ENCODE measurements at regions not wholly inside any gene's neighbourhood (a gene's known extent, or its start where the extent isn't known, plus 50 kb on each side); places are given as distances from the start of the nearest gene placed in this dataset.

DNA sequence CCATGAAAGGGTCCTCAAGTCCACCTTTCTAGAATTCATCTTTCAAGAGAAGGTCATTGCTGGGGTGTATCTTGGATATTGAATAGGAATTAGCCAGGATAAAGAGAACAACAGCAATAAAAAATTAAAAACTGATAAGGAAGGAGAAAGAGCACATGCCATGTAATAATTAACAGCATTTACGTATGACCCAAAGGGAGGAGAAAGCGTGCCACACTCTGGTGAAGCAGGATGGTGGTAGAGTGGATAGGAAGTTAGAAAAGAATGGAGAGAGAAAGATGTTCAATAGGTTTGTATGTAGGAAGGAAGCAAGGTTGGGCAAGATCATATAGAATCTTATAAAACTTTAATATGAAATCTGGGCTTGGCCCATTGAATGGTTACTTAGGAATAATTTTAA lies 751.5 kb downstream of the MAT2B start:
- H3K4me3 Mint-ChIP-seq: no peak overlapping the region
- H3K27me3 Mint-ChIP-seq (ENCODE audit: low read depth): no peaks in the 10 kb centered on the region
- DNase-seq (no peak), ATAC-seq (no peak)
- ChIA-PET CTCF (no interaction called here), POLR2A (no interaction called here)
- H3K27ac Mint-ChIP-seq: no peak overlapping the region
- no peaks in the 10 kb centered on the region for H3K4me1 Mint-ChIP-seq (ENCODE audit: low read depth)
- peaks cover 6% of the 10 kb centered on the region for H3K9me3 Mint-ChIP-seq (ENCODE audit: insufficient read depth)
- no peaks in the 10 kb centered on the region for H3K36me3 Mint-ChIP-seq (ENCODE audit: low read depth)

DNA sequence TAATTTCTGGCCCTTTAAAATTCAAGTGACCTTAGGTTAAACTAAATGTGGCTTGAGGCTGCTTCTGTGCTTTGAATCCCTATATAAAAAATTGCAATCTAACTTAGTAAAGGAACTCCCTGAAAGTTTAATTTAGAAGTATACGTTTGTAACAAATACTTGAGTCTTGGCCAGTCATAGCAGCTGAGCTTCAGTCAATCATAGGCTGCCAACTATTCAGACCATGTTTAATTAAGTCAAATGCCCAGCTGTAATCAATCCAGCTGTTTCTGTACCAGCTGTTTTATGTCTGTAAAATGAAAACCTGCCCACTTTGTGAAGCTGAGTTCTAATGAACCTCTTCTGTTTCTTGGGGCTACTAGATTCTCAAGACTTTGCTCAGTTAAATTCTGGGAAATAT lies 760.1 kb downstream of the MAT2B start:
- H3K9me3 Mint-ChIP-seq (ENCODE audit: insufficient read depth): no peaks in the 10 kb centered on the region
- CTCF ChIA-PET: no interaction called here

DNA sequence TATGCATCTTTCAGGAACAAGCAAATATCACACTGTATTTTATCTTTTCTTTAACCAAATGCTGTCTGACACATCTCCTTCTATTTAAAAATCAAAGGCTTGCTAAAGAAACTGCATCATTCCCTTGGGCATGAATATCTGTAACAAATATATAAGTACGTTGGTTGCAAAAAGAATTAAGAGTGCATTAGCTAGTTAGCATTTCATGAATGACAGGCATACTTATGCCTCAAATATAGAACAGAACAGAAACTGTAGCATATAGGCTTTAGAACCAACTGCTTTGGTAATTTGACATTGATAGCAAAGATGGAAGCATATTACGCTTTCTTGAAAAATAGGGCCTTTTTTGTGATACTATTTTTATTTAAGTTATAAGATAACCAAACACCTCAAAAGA lies 761.2 kb downstream of the MAT2B start:
- no peak for ATAC-seq

More for the DNA sequence above, 760.1 kb downstream of the MAT2B start:
- H3K4me3 Mint-ChIP-seq: no peak overlapping the region
- no peaks in the 10 kb centered on the region for H3K4me1 Mint-ChIP-seq (ENCODE audit: low read depth)
- no peaks in the 10 kb centered on the region for H3K27me3 Mint-ChIP-seq (ENCODE audit: low read depth)
- H3K36me3 Mint-ChIP-seq (ENCODE audit: low read depth): no peaks in the 10 kb centered on the region
- ATAC-seq: no peak
- POLR2A ChIA-PET: no interaction called here
- H3K27ac Mint-ChIP-seq: no peak overlapping the region
- no peak for DNase-seq

DNA sequence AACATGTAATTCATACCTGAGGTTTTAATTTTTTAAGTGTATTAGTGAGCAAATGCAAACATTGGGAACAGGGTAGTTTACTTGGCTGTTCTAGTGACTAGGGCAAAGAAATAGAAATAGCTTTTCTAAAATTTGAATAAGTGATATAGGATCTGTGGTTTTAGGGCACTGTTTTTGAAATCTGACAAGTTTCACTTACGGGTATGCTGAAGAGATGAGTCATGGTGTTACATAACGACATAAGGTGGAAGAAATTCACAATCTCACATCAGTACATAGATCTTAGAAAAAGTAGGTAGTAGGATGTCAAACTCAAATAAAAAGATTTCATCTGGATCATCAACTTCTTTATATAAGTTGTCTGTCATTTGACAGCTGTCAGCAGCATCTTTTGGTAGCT lies 772.3 kb downstream of the MAT2B start:
- Mint-ChIP-seq H3K27me3 (ENCODE audit: low read depth) (no peaks in the 10 kb centered on the region), H3K4me3 (no peak overlapping the region), H3K4me1 (ENCODE audit: low read depth) (no peaks in the 10 kb centered on the region), H3K36me3 (ENCODE audit: low read depth) (no peaks in the 10 kb centered on the region), H3K27ac (no peak overlapping the region), H3K9me3 (ENCODE audit: insufficient read depth) (peaks cover 5% of the 10 kb centered on the region)
- CTCF ChIA-PET: no interaction called here
- DNase-seq (no peak), ATAC-seq (no peak)
- POLR2A ChIA-PET: no interaction called here

More for the DNA sequence above, 761.2 kb downstream of the MAT2B start:
- H3K36me3 Mint-ChIP-seq (ENCODE audit: low read depth): no peaks in the 10 kb centered on the region
- ChIA-PET POLR2A (no interaction called here), CTCF (no interaction called here)
- no peak overlapping the region for H3K4me3 Mint-ChIP-seq
- H3K27me3 Mint-ChIP-seq (ENCODE audit: low read depth): no peaks in the 10 kb centered on the region
- DNase-seq: no peak
- H3K27ac Mint-ChIP-seq: no peak overlapping the region
- H3K9me3 Mint-ChIP-seq (ENCODE audit: insufficient read depth): no peaks in the 10 kb centered on the region
- H3K4me1 Mint-ChIP-seq (ENCODE audit: low read depth): no peaks in the 10 kb centered on the region

DNA sequence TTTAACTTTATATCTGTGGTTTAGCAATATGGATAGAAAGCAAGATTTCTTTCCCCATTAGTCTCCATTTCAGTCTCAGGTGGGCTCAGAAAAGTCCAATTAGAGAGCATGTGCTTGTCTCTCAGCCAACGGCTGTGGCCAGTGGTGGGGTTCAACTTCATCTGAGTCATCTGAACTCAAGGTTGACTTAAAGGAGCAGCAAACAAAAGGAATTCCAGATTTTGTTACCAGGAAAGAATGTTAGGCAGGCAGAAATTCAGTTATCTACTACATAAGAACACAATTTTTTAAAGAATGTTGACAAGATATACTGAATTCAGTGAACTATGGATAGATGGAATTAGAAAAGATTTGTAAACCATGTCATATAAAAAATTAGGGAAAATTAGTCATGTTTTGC lies 784.1 kb downstream of the MAT2B start:
- H3K9me3 Mint-ChIP-seq (ENCODE audit: insufficient read depth): peaks cover 3% of the 10 kb centered on the region
- no peak for DNase-seq
- H3K4me1 Mint-ChIP-seq (ENCODE audit: low read depth): no peaks in the 10 kb centered on the region
- no peak for ATAC-seq
- no peaks in the 10 kb centered on the region for H3K36me3 Mint-ChIP-seq (ENCODE audit: low read depth)
- ChIA-PET CTCF (no interaction called here), POLR2A (no interaction called here)
- no peak overlapping the region for H3K27ac Mint-ChIP-seq
- H3K4me3 Mint-ChIP-seq: no peak overlapping the region
- no peaks in the 10 kb centered on the region for H3K27me3 Mint-ChIP-seq (ENCODE audit: low read depth)

DNA sequence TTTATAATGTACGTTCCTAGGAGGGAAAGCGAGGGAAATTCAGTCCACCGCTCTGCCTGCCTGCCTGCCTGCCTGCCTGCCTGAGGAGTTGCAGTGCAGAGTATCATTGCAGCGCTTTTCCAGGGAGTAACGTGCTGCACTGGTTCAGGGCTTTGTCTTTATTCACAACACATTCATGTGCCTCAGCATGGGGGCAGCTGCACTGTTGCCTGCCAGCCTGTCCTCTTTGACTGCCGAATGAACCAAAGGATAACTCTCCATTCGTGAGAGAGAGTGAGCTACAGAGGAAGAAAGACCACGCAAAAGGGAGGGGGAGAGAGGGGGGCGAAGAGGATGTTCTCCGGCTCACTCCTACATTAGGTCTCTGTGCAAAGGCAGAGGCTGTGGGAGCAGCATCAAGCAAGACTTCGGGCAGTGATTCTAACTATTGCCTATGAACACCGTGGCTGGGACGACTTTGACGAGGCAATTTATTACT lies 791.2 kb downstream of the MAT2B start:
- Mint-ChIP-seq H3K27ac (no peak overlapping the region), H3K36me3 (ENCODE audit: low read depth) (no peaks in the 10 kb centered on the region), H3K9me3 (ENCODE audit: insufficient read depth) (peaks cover 3% of the 10 kb centered on the region), H3K4me1 (ENCODE audit: low read depth) (no peaks in the 10 kb centered on the region), H3K4me3 (no peak overlapping the region), H3K27me3 (ENCODE audit: low read depth) (no peaks in the 10 kb centered on the region)
- POLR2A ChIA-PET: no interaction called here
- ATAC-seq (no peak), DNase-seq (no peak)
- CTCF ChIA-PET: no interaction called here

DNA sequence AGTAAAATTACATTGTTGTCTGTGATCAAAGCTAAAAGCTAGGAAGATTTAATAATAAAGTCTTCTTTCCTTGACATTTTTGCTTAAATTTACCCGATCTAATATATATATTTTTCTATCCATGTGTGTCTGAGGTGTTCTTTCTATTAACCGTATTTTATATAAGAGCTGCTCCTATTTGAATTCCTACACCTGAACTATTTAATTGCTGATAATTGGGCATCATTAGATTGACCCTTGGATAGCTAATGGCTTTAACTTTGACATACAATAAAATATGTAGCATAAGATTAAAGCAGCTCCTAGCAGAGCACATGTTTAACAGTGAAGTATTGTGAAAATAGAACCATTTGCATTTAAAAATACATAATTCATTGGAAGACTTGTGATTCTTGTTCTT lies 792.7 kb downstream of the MAT2B start:
- no peaks in the 10 kb centered on the region for H3K27me3 Mint-ChIP-seq (ENCODE audit: low read depth)
- ChIA-PET POLR2A (no interaction called here), CTCF (no interaction called here)
- ATAC-seq: no peak
- H3K36me3 Mint-ChIP-seq (ENCODE audit: low read depth): no peaks in the 10 kb centered on the region
- DNase-seq: no peak
- H3K27ac Mint-ChIP-seq: no peak overlapping the region
- H3K9me3 Mint-ChIP-seq (ENCODE audit: insufficient read depth): peaks cover 3% of the 10 kb centered on the region
- no peaks in the 10 kb centered on the region for H3K4me1 Mint-ChIP-seq (ENCODE audit: low read depth)
- H3K4me3 Mint-ChIP-seq: no peak overlapping the region

DNA sequence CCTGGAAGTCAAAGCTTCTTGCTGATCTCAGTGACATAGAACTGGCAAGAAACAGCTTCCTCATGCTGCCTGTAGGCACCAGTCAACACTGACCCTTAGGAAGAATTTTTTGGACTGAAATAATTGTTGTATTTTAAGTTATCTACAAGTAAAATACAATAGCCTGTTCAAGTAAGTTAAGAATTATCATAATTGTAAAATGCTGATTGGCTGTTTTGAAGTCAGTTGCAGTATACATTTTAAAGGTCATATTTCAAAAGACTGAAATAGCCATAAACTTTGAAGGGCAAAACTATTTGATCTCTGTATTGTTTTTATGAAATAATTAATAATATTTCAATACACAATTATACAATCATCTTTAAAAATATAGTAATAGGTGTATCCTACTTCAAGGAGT lies 794.9 kb downstream of the MAT2B start:
- Mint-ChIP-seq H3K27me3 (ENCODE audit: low read depth) (no peaks in the 10 kb centered on the region), H3K4me1 (ENCODE audit: low read depth) (no peaks in the 10 kb centered on the region), H3K4me3 (no peak overlapping the region), H3K36me3 (ENCODE audit: low read depth) (no peaks in the 10 kb centered on the region), H3K27ac (no peak overlapping the region), H3K9me3 (ENCODE audit: insufficient read depth) (peaks cover under 1% of the 10 kb centered on the region)
- DNase-seq: no peak
- CTCF ChIA-PET: no interaction called here
- no peak for ATAC-seq
- POLR2A ChIA-PET: interaction anchor here (0.7 kb wide), 1 partner anchor 70 kb away, joined by 3 read pairs; no protein-coding TSS in a partner anchor

DNA sequence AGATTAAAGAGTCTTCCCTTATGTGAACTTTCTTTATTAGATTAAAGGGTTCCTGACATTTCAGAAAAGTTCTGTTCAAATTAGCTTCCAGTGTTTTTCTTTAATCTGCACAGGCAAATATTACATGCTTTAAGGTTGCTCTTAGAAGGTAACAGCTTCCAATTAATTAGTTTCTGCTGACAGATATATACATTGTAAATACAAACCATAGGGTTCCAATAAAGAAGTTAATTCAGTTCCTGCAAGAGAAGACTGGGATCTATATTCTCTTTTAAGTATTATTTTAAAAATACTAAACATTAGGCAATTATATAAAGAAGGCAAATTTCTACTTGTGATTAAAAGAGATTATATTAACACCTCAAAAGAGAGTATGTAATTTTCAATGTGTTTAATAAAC lies 795.7 kb downstream of the MAT2B start:
- no peak for DNase-seq
- H3K9me3 Mint-ChIP-seq (ENCODE audit: insufficient read depth): peaks cover 6% of the 10 kb centered on the region
- ChIA-PET POLR2A (no interaction called here), CTCF (no interaction called here)
- no peak overlapping the region for H3K4me3 Mint-ChIP-seq
- no peaks in the 10 kb centered on the region for H3K4me1 Mint-ChIP-seq (ENCODE audit: low read depth)
- no peaks in the 10 kb centered on the region for H3K36me3 Mint-ChIP-seq (ENCODE audit: low read depth)
- no peak overlapping the region for H3K27ac Mint-ChIP-seq
- no peak for ATAC-seq
- H3K27me3 Mint-ChIP-seq (ENCODE audit: low read depth): no peaks in the 10 kb centered on the region

DNA sequence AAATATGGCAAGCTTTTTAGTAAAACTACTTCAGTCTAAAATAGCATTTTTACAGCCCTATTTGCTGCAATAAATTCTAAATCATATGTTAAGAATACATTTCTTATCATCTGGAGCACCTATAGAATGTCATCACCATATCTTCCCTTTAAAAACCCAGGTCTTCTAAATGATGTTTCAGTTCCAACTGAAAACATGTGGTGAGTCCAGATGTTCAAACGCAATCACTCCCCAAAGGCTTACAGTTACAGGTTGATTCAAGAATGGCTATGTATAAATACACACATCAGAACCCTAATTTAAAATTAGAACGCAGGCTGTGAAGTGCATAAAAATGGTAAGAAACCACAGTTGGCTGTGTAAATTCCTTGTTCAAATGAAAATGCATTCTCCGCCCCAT lies 796.3 kb downstream of the MAT2B start:
- Mint-ChIP-seq H3K4me1 (ENCODE audit: low read depth) (no peaks in the 10 kb centered on the region), H3K4me3 (no peak overlapping the region), H3K27ac (no peak overlapping the region), H3K27me3 (ENCODE audit: low read depth) (no peaks in the 10 kb centered on the region), H3K36me3 (ENCODE audit: low read depth) (no peaks in the 10 kb centered on the region), H3K9me3 (ENCODE audit: insufficient read depth) (peaks cover 6% of the 10 kb centered on the region)
- CTCF ChIA-PET: no interaction called here
- POLR2A ChIA-PET: no interaction called here
- no peak for DNase-seq
- no peak for ATAC-seq

DNA sequence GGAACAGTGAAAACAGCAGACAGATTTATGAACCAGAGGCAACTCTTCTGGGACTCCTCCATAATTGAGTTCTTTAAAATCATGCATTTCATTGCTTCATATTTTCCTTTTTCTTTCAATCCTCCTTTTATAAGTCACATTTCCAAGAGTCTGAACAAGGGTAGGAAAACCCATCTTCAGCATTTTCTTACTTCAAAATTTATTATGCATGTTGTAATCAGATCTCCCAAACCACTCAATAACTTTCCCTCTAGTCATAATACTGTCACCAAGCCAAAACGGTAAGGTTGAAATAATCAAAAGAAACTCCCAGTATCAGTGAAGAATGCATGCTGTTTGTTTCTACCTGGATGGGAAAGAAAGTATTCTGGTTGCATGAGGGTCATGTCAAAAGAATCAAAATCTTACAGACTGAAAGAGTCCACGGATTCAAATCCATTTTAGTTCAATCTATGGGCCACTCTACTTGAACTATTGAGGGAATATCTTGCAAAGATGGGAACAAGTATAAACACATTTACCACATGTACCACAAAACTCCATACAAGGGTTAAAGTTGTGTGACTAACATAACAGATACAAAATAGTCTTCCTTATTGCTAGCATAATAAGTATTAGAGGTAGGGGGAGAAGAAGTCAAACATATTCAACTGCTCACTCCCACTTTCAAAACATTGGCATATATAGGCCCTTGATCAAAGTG lies 797.3 kb downstream of the MAT2B start:
- Mint-ChIP-seq H3K36me3 (ENCODE audit: low read depth) (no peaks in the 10 kb centered on the region), H3K4me1 (ENCODE audit: low read depth) (no peaks in the 10 kb centered on the region), H3K27ac (no peak overlapping the region), H3K4me3 (no peak overlapping the region), H3K9me3 (ENCODE audit: insufficient read depth) (peaks cover 6% of the 10 kb centered on the region), H3K27me3 (ENCODE audit: low read depth) (no peaks in the 10 kb centered on the region)
- ChIA-PET CTCF (no interaction called here), POLR2A (no interaction called here)
- ATAC-seq (no peak), DNase-seq (no peak)

DNA sequence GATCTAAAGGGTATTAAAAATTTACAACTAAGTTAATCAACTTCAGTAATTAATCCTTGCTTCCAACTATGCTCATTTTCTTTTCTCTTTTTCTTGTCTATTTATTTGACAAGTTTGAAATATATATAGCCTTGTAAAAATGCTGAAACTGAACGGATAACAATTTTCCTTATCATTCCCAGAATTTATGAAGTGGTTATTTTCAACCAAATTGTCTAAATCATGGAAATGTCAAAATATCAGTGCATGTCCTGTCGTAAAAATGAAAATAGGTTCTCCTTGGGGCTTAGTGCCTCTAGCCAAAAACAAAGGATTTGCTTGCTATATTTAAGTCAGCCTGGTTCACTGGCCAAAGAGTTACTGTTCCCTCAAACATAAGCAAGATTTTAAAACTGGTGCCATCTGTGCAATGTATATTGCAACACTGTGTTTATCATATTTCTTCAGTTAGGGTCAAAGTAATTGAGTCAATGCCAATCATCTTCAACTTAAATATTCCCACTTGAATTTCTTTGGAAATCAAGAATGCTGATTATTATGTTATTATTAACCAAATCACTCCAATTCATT lies 798.3 kb downstream of the MAT2B start:
- Mint-ChIP-seq H3K36me3 (ENCODE audit: low read depth) (no peaks in the 10 kb centered on the region), H3K9me3 (ENCODE audit: insufficient read depth) (peaks cover 6% of the 10 kb centered on the region), H3K4me3 (no peak overlapping the region), H3K27me3 (ENCODE audit: low read depth) (no peaks in the 10 kb centered on the region), H3K4me1 (ENCODE audit: low read depth) (no peaks in the 10 kb centered on the region), H3K27ac (no peak overlapping the region)
- ChIA-PET POLR2A (no interaction called here), CTCF (no interaction called here)
- ATAC-seq: no peak
- no peak for DNase-seq

DNA sequence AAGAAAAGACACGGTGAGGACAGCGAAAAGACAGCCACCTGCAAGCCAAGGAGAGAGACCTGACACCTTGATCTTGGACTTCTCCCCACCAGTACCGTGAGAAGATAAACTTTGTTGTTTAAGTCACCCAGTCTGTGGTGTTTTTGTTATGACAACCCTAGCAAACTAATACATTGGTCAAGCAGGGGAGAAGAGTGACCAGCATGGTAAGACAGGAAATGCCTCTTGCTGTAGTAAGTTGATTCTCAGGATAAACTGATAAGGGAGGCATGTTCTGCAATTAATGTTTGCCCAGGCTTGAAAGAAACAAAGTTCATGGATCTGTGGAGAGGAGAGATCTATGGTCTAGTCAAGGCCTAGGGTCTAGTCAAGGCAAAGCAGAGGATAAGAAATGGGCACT lies 801.2 kb downstream of the MAT2B start:
- H3K4me1 Mint-ChIP-seq (ENCODE audit: low read depth): no peaks in the 10 kb centered on the region
- ATAC-seq: no peak
- H3K9me3 Mint-ChIP-seq (ENCODE audit: insufficient read depth): peaks cover 6% of the 10 kb centered on the region
- no peak overlapping the region for H3K27ac Mint-ChIP-seq
- no peak for DNase-seq
- no peaks in the 10 kb centered on the region for H3K36me3 Mint-ChIP-seq (ENCODE audit: low read depth)
- ChIA-PET POLR2A (no interaction called here), CTCF (no interaction called here)
- H3K27me3 Mint-ChIP-seq (ENCODE audit: low read depth): no peaks in the 10 kb centered on the region
- H3K4me3 Mint-ChIP-seq: no peak overlapping the region

All from activated CD8-positive, alpha-beta T cell treated with anti-CD3 and anti-CD28 coated beads, Interleukin-2, amount 10 ng/mL, durations not matched to agents 7 days and 5 days (primary cell).